GM13976 (cell line): ENCODE measurements at regions not wholly inside any gene's neighbourhood (a gene's known extent, or its start where the extent isn't known, plus 50 kb on each side); places are given as distances from the start of the nearest gene placed in this dataset.

Experiments used
- DNase-seq: peaks from one replicate; pipeline ENCODE4 v3.0.0; 2012; ENCODE audit warnings: low spot score
- CTCF ChIP-seq: IDR thresholded peaks from 2 replicates; pipeline ENCODE4 v1.5.1; 2012; ENCODE audit warnings: borderline replicate concordance, mild to moderate bottlenecking; ENCODE audit not compliant: insufficient read depth; ENCODE audit errors: extremely low read depth, missing control alignments, control extremely low read depth
- in situ Hi-C: fragments of 300-500 bp; cut with MboI; formaldehyde crosslinking; loops from one replicate; pipeline ENCODE4 v1.12.0; 2022; ENCODE audit warnings: low sequenced_read_pairs, mixed read lengths, inconsistent platforms; ENCODE audit not compliant: unreplicated experiment

- TF ChIP-seq CTCF, result no peak
- no peak for DNase-seq
- in situ Hi-C loops, result no loop called here
These were observed 337.1 kb upstream of the NECTIN3 start for GRCh38 chr3:110734524-110734923.

GRCh38 chr3:110736332-110736731, 335.3 kb upstream of the NECTIN3 start:
- no peak for DNase-seq
- no peak for TF ChIP-seq CTCF
- in situ Hi-C loops, result no loop called here

- no peak for TF ChIP-seq CTCF
- DNase-seq, result no peak
- in situ Hi-C loops, result no loop called here
These were observed 333.1 kb upstream of the NECTIN3 start for GRCh38 chr3:110738531-110738930.

- in situ Hi-C loops, result no loop called here
- no peak for DNase-seq
These were observed 329.7 kb upstream of the NECTIN3 start for GRCh38 chr3:110741891-110742290.

GRCh38 chr3:110743202-110743601, 328.4 kb upstream of the NECTIN3 start:
- no peak for TF ChIP-seq CTCF
- in situ Hi-C loops, result no loop called here
- DNase-seq, result no peak

More at GRCh38 chr3:110741891-110742290, 329.7 kb upstream of the NECTIN3 start:
- TF ChIP-seq CTCF, result no peak

- in situ Hi-C loops, result no loop called here
- TF ChIP-seq CTCF, result no peak
- DNase-seq, result no peak
These were observed 327.6 kb upstream of the NECTIN3 start for GRCh38 chr3:110743984-110744383.

- DNase-seq, result no peak
- no peak for TF ChIP-seq CTCF
- in situ Hi-C loops, result no loop called here
These were observed 326.9 kb upstream of the NECTIN3 start for GRCh38 chr3:110744723-110745122.
